Caco-2 (cell line): ENCODE measurements at regions not wholly inside any gene's neighbourhood (a gene's known extent, or its start where the extent isn't known, plus 50 kb on each side); places are given as distances from the start of the nearest gene placed in this dataset.

Experiments
- BruUV-seq: library from RNA; stranded (reverse); fragments of 400-500 nt; replicated peaks from 2 replicates; lab custom pipeline; 2021; lab: Mats Ljungman, UMichigan
- CTCF ChIA-PET: fragments of 300-600 bp; sonication (Branson Sonifier 250); formaldehyde crosslinking; loops from one replicate; lab custom pipeline; 2022; ENCODE audit warnings: antibody characterized with exemption; lab: Charles Lee
- POLR2A ChIA-PET: fragments of 300-600 bp; sonication (Branson Sonifier 250); formaldehyde crosslinking; loops from one replicate; lab custom pipeline; 2022; ENCODE audit warnings: antibody characterized with exemption; lab: Charles Lee
- DNase-seq, 2 experiments: peaks; one replicate each; pipeline versions ENCODE4 v3.0.0 to v3.0.0-alpha.2; 2020 to 2022
- H3K27me3 ChIP-seq: replicated peaks from 2 replicates; pipeline ENCODE4 v1.6.0; 2011; ENCODE audit warnings: low read length; ENCODE audit not compliant: control insufficient read depth, insufficient read depth
- H3K36me3 ChIP-seq: 2 replicates; pipeline ENCODE4 v1.5.1; 2011; ENCODE audit warnings: low read length; ENCODE audit not compliant: control insufficient read depth, insufficient read depth
- H3K4me1 ChIP-seq: fragments of 250-450 bp; sonication (Bioruptor Pico); 2 replicates; pipeline ENCODE4 v1.5.1; 2020; ENCODE audit warnings: mild to moderate bottlenecking
- H3K4me3 ChIP-seq: 2 replicates; pipeline ENCODE4 v1.5.1; 2011; ENCODE audit warnings: low read depth, mild to moderate bottlenecking, control low read depth, low read length
- H3K9me3 ChIP-seq: fragments of 250-450 bp; sonication (Bioruptor Pico); 2 replicates; pipeline ENCODE4 v1.5.1; 2020; ENCODE audit warnings: mild to moderate bottlenecking, moderate library complexity
- H3K27ac Mint-ChIP-seq: one replicate; pipeline ENCODE4 v1.8.0; 2022; ENCODE audit warnings: mixed read lengths; ENCODE audit not compliant: unreplicated experiment
- H3K27me3 Mint-ChIP-seq: one replicate; pipeline ENCODE4 v1.8.0; 2022; ENCODE audit warnings: mixed read lengths; ENCODE audit not compliant: insufficient read depth, unreplicated experiment
- H3K36me3 Mint-ChIP-seq: one replicate; pipeline ENCODE4 v1.8.0; 2022; ENCODE audit warnings: mild to moderate bottlenecking, mixed read lengths; ENCODE audit not compliant: insufficient read depth, unreplicated experiment
- H3K4me1 Mint-ChIP-seq: one replicate; pipeline ENCODE4 v1.8.0; 2022; ENCODE audit warnings: low read depth, mixed read lengths; ENCODE audit not compliant: unreplicated experiment
- H3K4me3 Mint-ChIP-seq: one replicate; pipeline ENCODE4 v1.8.0; 2022; ENCODE audit warnings: mild to moderate bottlenecking, moderate library complexity, mixed read lengths; ENCODE audit not compliant: unreplicated experiment
- H3K9me3 Mint-ChIP-seq: one replicate; pipeline ENCODE4 v1.8.0; 2022; ENCODE audit warnings: mixed read lengths; ENCODE audit not compliant: unreplicated experiment
- CTCF ChIP-seq, 2 experiments: fragments of 200-600 bp in 1 of 2; IDR thresholded peaks; 1 replicate in 1 of 2; 2 replicates in 1 of 2; pipeline versions ENCODE4 v1.5.1 to v1.8.0; 2011 to 2022; ENCODE audit warnings: antibody characterized with exemption in 1 of 2, control low read depth in 1 of 2, inconsistent platforms in 1 of 2, low read depth in 1 of 2, low read length in 1 of 2, mild to moderate bottlenecking in 1 of 2, moderate library complexity in 1 of 2; ENCODE audit not compliant: insufficient read depth in 1 of 2, severe bottlenecking in 1 of 2, unreplicated experiment in 1 of 2
- intact Hi-C: fragments of 100-400 bp; cut with micrococcal nuclease; formaldehyde crosslinking; loops from one replicate; pipeline ENCODE4 v1.10.0; 2022; ENCODE audit not compliant: unreplicated experiment

- no peak for TF ChIP-seq CTCF (IDR thresholded peaks at IDR 0.05; ENCODE audit: insufficient read depth in 1 of 2, low read depth in 1 of 2, low read length in 1 of 2, severe bottlenecking in 1 of 2, unreplicated experiment in 1 of 2)
- no peak overlapping the region for H3K27ac Mint-ChIP-seq
- BruUV-seq: no TSS peak
Measured at GRCh38 chr5:10057356-10057755, 192.3 kb downstream of the ATPSCKMT start.

GRCh38 chr5:10056228-10056760, 193.4 kb downstream of the ATPSCKMT start:
- no peak overlapping the region for H3K27ac Mint-ChIP-seq
- POLR2A ChIA-PET: no interaction called here

More at GRCh38 chr5:10057356-10057755, 192.3 kb downstream of the ATPSCKMT start:
- no peak for DNase-seq
- H3K27me3 Mint-ChIP-seq: peaks cover 6% of the 10 kb centered on the region
- no peak overlapping the region for H3K4me3 Mint-ChIP-seq
- intact Hi-C loops: loop anchor here (2.0 kb wide), 1 partner anchor 53 kb away; no protein-coding TSS in a partner anchor
- peaks cover 36% of the 10 kb centered on the region for H3K9me3 Mint-ChIP-seq
- peaks cover 15% of the 10 kb centered on the region for H3K4me1 ChIP-seq
- H3K27me3 ChIP-seq: no peaks in the 10 kb centered on the region
- H3K36me3 Mint-ChIP-seq: no peaks in the 10 kb centered on the region
- ChIA-PET POLR2A (no interaction called here), CTCF (no interaction called here)
- no peaks in the 10 kb centered on the region for H3K36me3 ChIP-seq
- peaks cover 9% of the 10 kb centered on the region for H3K9me3 ChIP-seq
- H3K4me1 Mint-ChIP-seq: peaks cover 13% of the 10 kb centered on the region
- H3K4me3 ChIP-seq: no peak overlapping the region

GRCh38 chr5:10049858-10050455, 199.7 kb downstream of the ATPSCKMT start:
- no peak for DNase-seq
- ChIA-PET CTCF (no interaction called here), POLR2A (no interaction called here)
- Mint-ChIP-seq H3K27ac (no peak overlapping the region), H3K36me3 (no peaks in the 10 kb centered on the region), H3K4me1 (no peaks in the 10 kb centered on the region), H3K27me3 (no peaks in the 10 kb centered on the region), H3K4me3 (no peak overlapping the region), H3K9me3 (peaks cover 50% of the 10 kb centered on the region)
- Histone ChIP-seq H3K4me1 (no peaks in the 10 kb centered on the region), H3K27me3 (no peaks in the 10 kb centered on the region), H3K9me3 (peaks cover 26% of the 10 kb centered on the region), H3K36me3 (no peaks in the 10 kb centered on the region), H3K4me3 (no peak overlapping the region)
- no TSS peak for BruUV-seq
- no peak for TF ChIP-seq CTCF (IDR thresholded peaks at IDR 0.05; ENCODE audit: insufficient read depth in 1 of 2, low read depth in 1 of 2, low read length in 1 of 2, severe bottlenecking in 1 of 2, unreplicated experiment in 1 of 2)
- intact Hi-C loops: no loop called here

More at GRCh38 chr5:10056228-10056760, 193.4 kb downstream of the ATPSCKMT start:
- Histone ChIP-seq H3K27me3 (no peaks in the 10 kb centered on the region), H3K4me1 (peaks cover 15% of the 10 kb centered on the region), H3K36me3 (no peaks in the 10 kb centered on the region), H3K4me3 (no peak overlapping the region), H3K9me3 (peaks cover 19% of the 10 kb centered on the region)
- Mint-ChIP-seq H3K36me3 (no peaks in the 10 kb centered on the region), H3K4me1 (peaks cover 13% of the 10 kb centered on the region), H3K4me3 (no peak overlapping the region), H3K27me3 (peaks cover 6% of the 10 kb centered on the region), H3K9me3 (peaks cover 43% of the 10 kb centered on the region)
- DNase-seq: peak; percentile 55 to 67
- CTCF ChIA-PET: interaction anchor here (0.5 kb wide), 1 partner anchor 83 kb away, joined by 4 read pairs; no protein-coding TSS in a partner anchor
- BruUV-seq: no TSS peak
- intact Hi-C loops: loop anchor here (1.0 to 2.0 kb wide), 2 partner anchors 55 to 74 kb away; no protein-coding TSS in a partner anchor
- no peak for TF ChIP-seq CTCF (IDR thresholded peaks at IDR 0.05; ENCODE audit: insufficient read depth in 1 of 2, low read depth in 1 of 2, low read length in 1 of 2, severe bottlenecking in 1 of 2, unreplicated experiment in 1 of 2)
